HG03097 (cell line): ENCODE measurements at regions not wholly inside any gene's neighbourhood (a gene's known extent, or its start where the extent isn't known, plus 50 kb on each side); places are given as distances from the start of the nearest gene placed in this dataset.
"Not testable (repeated sequence)": the region's sequence is repeated elsewhere in the genome, so short reads cannot be mapped to it uniquely, and the experiment has no call there.

Experiments used
- ATAC-seq: cut with Tn5 transposase; IDR thresholded peaks from one replicate; pipeline ENCODE4 v1.9.1; 2021; ENCODE audit not compliant: unreplicated experiment, low FRiP score

- ATAC-seq: no peak
Measured at GRCh38 chr5:167939686-167940085, 351.8 kb upstream of the WWC1 start.

GRCh38 chr5:167940911-167941310 is 350.5 kb upstream of the WWC1 start:
- no peak for ATAC-seq

DNA sequence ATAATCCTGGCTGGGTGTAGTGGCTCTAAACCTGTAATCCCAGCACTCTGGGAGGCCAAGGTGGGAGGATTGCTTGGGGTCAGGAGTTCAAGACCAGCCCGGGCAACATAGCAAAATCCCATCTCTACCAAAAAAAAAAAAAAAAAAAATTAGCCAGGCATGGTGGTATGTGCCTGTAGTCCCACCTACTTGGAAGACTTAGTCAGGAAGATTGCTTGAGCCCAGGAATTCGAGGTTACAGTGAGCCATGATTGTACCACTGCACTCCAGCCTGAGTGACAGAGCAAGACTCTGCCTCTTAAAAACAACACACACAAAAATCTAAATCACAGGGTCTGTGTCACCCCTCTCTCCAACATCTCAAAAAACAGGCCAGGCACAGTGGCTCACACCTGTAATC is 349.9 kb upstream of the WWC1 start:
- not testable (repeated sequence) for ATAC-seq

GRCh38 chr5:167943343-167943742 is 348.1 kb upstream of the WWC1 start:
- no peak for ATAC-seq

GRCh38 chr5:167944121-167944852 is 347.2 kb upstream of the WWC1 start:
- no peak for ATAC-seq

- ATAC-seq: no peak
Measured at GRCh38 chr5:167945542-167946384, 345.7 kb upstream of the WWC1 start.

DNA sequence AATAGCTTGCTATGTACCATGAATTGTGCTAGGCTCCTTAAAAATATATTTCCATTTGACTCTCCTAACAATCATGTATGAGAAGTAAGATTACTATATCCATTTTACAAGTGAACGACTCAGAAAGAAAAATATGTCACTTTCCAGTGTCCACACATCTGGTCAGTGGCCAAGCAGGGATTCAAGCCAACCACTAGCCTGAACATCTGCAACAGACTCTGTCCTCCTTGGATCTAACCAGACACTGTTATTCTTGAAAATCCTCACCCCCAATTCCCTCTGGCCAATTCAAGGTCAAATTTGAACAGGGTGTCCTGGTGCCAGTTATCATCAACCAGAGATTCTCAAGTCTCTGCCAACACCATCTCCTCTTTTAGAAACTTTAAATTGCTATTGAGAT is 344.1 kb upstream of the WWC1 start:
- no peak for ATAC-seq

DNA sequence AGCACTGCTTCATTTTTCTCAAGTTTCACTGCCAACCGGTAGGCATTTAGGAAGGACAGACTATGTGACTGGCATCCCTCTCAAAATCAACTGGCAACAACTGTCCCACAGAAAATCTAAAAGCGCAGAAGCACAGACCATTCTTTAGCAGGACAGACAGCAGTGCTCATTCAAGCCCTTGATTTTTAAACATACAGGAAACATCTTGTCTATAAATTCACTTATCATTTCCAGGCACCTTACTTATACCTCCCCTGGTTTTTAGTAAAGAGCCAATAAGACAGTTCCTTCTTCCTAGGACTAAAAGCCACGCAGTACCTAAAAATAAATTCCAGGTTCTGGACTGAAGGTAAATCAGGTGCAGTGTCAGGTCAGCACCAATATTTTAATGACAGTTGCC is 343.2 kb upstream of the WWC1 start:
- ATAC-seq: no peak

GRCh38 chr5:167949435-167949834 is 342.0 kb upstream of the WWC1 start:
- no peak for ATAC-seq

DNA sequence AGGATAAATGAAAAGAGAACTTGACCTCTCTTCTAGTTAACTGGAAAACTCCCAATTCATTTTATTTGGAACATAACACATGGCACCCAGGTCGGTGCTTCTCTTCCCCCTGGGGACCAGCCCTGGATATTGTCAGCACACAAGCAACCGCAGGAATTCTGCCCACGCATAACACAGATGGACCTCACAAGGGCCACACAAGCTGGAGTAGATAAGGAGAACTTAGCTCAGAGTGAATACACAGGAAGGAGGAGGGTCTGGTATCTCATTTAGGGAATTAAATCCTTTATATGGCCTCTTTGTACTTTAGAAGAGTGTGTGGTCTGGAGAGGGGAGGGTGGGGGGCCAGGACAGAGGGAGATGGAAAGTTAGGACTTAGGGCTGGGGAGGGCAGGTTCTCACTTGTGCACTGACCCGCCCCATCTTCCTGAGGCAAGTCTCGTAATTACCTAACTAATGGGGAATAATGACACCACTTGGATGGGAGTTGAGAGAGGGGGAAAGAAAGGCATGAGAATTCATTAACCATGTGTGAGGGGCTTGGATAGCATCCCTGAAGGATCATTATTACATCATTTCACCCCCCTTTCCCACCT is 341.2 kb upstream of the WWC1 start:
- ATAC-seq: no peak

- no peak for ATAC-seq
Measured at GRCh38 chr5:167951116-167951515, 340.3 kb upstream of the WWC1 start.

- ATAC-seq: no peak
Measured at GRCh38 chr5:167952278-167952995, 339.0 kb upstream of the WWC1 start.

GRCh38 chr5:167953151-167953798 is 338.2 kb upstream of the WWC1 start:
- ATAC-seq: no peak

GRCh38 chr5:167961731-167962130 is 329.7 kb upstream of the WWC1 start:
- ATAC-seq: no peak

DNA sequence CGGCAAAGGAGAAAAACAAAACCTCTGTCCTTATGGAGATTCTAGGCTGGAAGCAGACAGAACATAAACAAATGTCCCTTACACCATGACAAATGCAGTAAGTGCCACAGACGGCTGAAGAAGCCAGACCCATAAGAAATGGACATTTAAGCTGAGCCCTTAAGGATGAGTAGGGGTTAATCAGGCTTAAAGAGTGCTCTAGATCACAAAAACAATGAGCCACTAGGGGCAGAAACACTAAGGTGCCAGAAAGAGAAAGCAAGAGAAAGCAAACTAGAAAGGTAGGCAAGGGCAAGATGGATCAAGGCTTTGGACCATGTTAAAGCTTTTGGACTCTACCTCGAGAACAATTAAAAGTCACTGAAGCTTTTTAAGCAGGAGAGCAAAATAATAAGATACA is 326.9 kb upstream of the WWC1 start:
- ATAC-seq: no peak

GRCh38 chr5:167965710-167966109 is 325.7 kb upstream of the WWC1 start:
- no peak for ATAC-seq

DNA sequence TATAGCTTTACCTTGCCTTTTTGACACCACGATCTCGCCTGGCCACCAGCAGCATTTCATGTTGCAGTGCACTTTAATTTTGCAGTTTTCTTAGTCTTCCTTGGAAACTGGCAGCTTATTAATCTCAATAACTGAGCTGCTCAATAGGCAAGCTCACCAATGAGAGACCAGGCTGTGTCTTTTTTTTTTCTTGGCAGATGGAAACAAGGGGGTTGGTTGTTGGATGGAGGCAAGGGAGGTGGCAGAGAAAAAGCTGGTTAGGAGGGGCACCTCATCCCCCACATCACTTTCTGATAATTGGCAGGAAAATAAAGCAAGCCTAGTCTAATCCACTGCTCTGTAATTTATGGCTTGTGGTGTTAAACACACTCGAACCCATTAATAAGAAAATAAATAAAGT is 324.5 kb upstream of the WWC1 start:
- no peak for ATAC-seq

DNA sequence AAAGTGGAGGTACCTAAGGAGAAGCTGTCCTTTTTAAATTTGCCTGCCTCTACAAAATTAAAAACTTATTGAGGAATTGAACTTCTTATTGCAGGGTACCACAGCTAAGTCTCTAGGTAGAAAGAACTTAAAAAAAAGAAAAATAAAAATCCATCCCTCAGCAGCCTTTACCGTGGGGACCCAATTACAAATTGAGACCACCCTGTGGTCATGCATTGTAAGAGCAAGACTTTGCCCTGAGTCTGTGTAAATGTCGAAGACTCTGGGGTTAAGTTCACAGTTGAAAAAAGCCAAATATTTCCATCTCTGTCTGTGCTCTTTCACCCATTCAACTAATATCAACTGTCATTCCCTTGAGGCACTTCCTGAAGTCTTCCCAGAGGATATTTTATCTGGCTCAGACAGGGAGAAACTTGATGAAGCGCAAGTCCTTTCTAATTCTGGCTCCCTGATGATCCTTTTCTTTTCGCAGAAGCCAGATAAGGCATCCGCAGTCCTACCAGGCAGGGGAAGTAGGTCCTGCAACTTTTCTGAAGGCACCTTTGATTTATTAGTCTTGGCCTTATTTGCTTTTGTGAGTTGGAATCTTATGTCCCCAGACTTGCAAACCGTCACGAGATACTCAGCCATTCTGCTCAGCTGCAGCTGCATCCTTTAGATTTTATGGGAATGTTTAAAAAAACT is 323.8 kb upstream of the WWC1 start:
- ATAC-seq: no peak

GRCh38 chr5:167968837-167969236 is 322.6 kb upstream of the WWC1 start:
- no peak for ATAC-seq

DNA sequence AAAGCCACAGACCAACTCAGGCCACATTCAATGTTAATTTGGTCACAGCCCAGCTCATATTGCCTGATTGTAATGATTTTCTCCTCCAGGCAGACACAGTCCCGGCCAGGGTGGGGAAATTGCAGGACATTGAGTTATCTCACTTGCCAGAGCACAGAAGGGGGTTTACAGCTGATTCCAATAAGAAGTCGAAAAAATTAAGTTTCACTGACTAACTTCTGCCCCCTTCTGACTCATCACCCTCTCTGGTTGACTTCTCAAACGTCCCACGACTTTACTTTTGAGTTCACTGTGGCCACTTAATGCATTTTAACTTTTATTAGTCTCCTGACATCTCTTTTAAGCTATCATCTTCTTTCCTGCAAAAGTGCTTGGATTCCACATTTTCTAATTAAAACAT is 321.4 kb upstream of the WWC1 start:
- no peak for ATAC-seq
